CD4-positive, alpha-beta T cell (primary cell): ENCODE measurements at regions not wholly inside any gene's neighbourhood (a gene's known extent, or its start where the extent isn't known, plus 50 kb on each side); places are given as distances from the start of the nearest gene placed in this dataset.

ENCODE experiments used
- ATAC-seq: fragments of 200-7000 bp; cut with Tn5 transposase; one replicate; pipeline ENCODE4 v1.10.0; 2022; ENCODE audit warnings: mild to moderate bottlenecking; ENCODE audit not compliant: poor library complexity
- CTCF ChIA-PET: fragments of 350-600 bp; sonication (Branson Sonifier 250); formaldehyde crosslinking; loops from one replicate; lab custom pipeline; 2021; ENCODE audit warnings: antibody characterized with exemption, inconsistent platforms; lab: Charles Lee
- POLR2A ChIA-PET: fragments of 350-600 bp; sonication (Branson Sonifier 250); formaldehyde crosslinking; loops from one replicate; lab custom pipeline; 2021; ENCODE audit warnings: antibody characterized with exemption, inconsistent platforms; lab: Charles Lee
- DNase-seq, 14 experiments: peaks; one replicate each; pipeline ENCODE4 v3.0.0-alpha.2; 2013 to 2020; ENCODE audit warnings: mixed read lengths in 2 of 14
- H3K27ac ChIP-seq, 2 donors: one replicate each; pipeline versions ENCODE4 v1.5.1 to v1.7.0; 2013; ENCODE audit warnings: low read length in 2 of 2, low read depth in 1 of 2, mild to moderate bottlenecking in 1 of 2
- H3K27me3 ChIP-seq, 2 experiments: 1 replicate in 1 of 2; 2 replicates in 1 of 2; pipeline versions ENCODE4 v1.6.1 to v1.7.0; 2013; ENCODE audit warnings: low read length in 2 of 2, control low read depth in 1 of 2, mild to moderate bottlenecking in 1 of 2, moderate library complexity in 1 of 2; ENCODE audit not compliant: insufficient read depth in 2 of 2, control insufficient read depth in 1 of 2
- H3K36me3 ChIP-seq: one replicate; pipeline ENCODE4 v1.6.1; 2013; ENCODE audit warnings: low read length, control low read depth; ENCODE audit not compliant: insufficient read depth
- H3K4me1 ChIP-seq: one replicate; pipeline ENCODE4 v1.6.1; 2013; ENCODE audit warnings: low read length, control low read depth; ENCODE audit not compliant: insufficient read depth
- H3K4me3 ChIP-seq: one replicate; pipeline ENCODE4 v1.5.1; 2013; ENCODE audit warnings: mild to moderate bottlenecking, low read length, moderate library complexity
- H3K9me3 ChIP-seq, 2 experiments: 1 replicate in 1 of 2; 2 replicates in 1 of 2; pipeline versions ENCODE4 v1.6.1 to v1.7.0; 2013; ENCODE audit warnings: low read length in 2 of 2, mild to moderate bottlenecking in 2 of 2, control low read depth in 1 of 2, moderate library complexity in 1 of 2; ENCODE audit not compliant: control insufficient read depth in 1 of 2, insufficient read depth in 1 of 2
- H3K27ac Mint-ChIP-seq: one replicate; pipeline ENCODE4 v1.8.0; 2020; ENCODE audit warnings: mixed read lengths
- H3K27me3 Mint-ChIP-seq: one replicate; pipeline ENCODE4 v1.8.0; 2021; ENCODE audit warnings: mixed read lengths
- H3K36me3 Mint-ChIP-seq: one replicate; pipeline ENCODE4 v1.8.0; 2021; ENCODE audit warnings: low read depth, mixed read lengths
- H3K4me1 Mint-ChIP-seq: one replicate; pipeline ENCODE4 v1.8.0; 2021; ENCODE audit warnings: low read depth, mixed read lengths
- H3K4me3 Mint-ChIP-seq: one replicate; pipeline ENCODE4 v1.8.0; 2020; ENCODE audit warnings: mild to moderate bottlenecking, mixed read lengths
- H3K9me3 Mint-ChIP-seq: one replicate; pipeline ENCODE4 v1.8.0; 2020; ENCODE audit warnings: mixed read lengths
- CTCF ChIP-seq: fragments of 200-600 bp; IDR thresholded peaks from one replicate; pipeline ENCODE4 v1.8.0; 2022; ENCODE audit warnings: antibody characterized with exemption, mild to moderate bottlenecking
- intact Hi-C, 2 experiments: fragments of 100-400 bp; cut with DNase I in 1 of 2; cut with micrococcal nuclease in 1 of 2; formaldehyde crosslinking; loops; one replicate each; pipeline versions ENCODE4 v1.15.1 to v1.9.0; 2023 to 2025; cut with DNase I, micrococcal nuclease

- TF ChIP-seq CTCF: no peak
- H3K27me3 Mint-ChIP-seq: no peaks in the 10 kb centered on the region
- CTCF ChIA-PET: no interaction called here
- H3K9me3 Mint-ChIP-seq: no peaks in the 10 kb centered on the region
- H3K4me3 Mint-ChIP-seq: no peak overlapping the region
- Histone ChIP-seq H3K27ac (no peak overlapping the region), H3K9me3 (no peaks in the 10 kb centered on the region), H3K4me3 (no peak overlapping the region), H3K27me3 (no peaks in the 10 kb centered on the region), H3K36me3 (no peaks in the 10 kb centered on the region), H3K4me1 (no peaks in the 10 kb centered on the region)
- ATAC-seq (no peak), DNase-seq (no peak)
- no peaks in the 10 kb centered on the region for H3K4me1 Mint-ChIP-seq
- no peak overlapping the region for H3K27ac Mint-ChIP-seq
- intact Hi-C loops: no loop called here
- POLR2A ChIA-PET: no interaction called here
- H3K36me3 Mint-ChIP-seq: no peaks in the 10 kb centered on the region
Measured at GRCh38 chr13:44218501-44219240, 155.0 kb upstream of the SERP2 start.

- no peaks in the 10 kb centered on the region for H3K9me3 Mint-ChIP-seq
- Histone ChIP-seq H3K36me3 (no peaks in the 10 kb centered on the region), H3K27ac (no peak overlapping the region), H3K27me3 (no peaks in the 10 kb centered on the region), H3K9me3 (no peaks in the 10 kb centered on the region), H3K4me3 (no peak overlapping the region), H3K4me1 (no peaks in the 10 kb centered on the region)
- H3K4me1 Mint-ChIP-seq: no peaks in the 10 kb centered on the region
- ChIA-PET POLR2A (no interaction called here), CTCF (no interaction called here)
- TF ChIP-seq CTCF: no peak
- no peak overlapping the region for H3K27ac Mint-ChIP-seq
- no peaks in the 10 kb centered on the region for H3K27me3 Mint-ChIP-seq
- intact Hi-C loops: no loop called here
- H3K4me3 Mint-ChIP-seq: no peak overlapping the region
- ATAC-seq: no peak
- no peaks in the 10 kb centered on the region for H3K36me3 Mint-ChIP-seq
- DNase-seq: no peak
Measured at GRCh38 chr13:44219577-44220548, 153.8 kb upstream of the SERP2 start.

- ChIA-PET POLR2A (no interaction called here), CTCF (no interaction called here)
- no peaks in the 10 kb centered on the region for H3K4me1 Mint-ChIP-seq
- intact Hi-C loops: no loop called here
- DNase-seq: no peak
- no peak for ATAC-seq
- H3K36me3 ChIP-seq: no peaks in the 10 kb centered on the region
- no peak overlapping the region for H3K4me3 Mint-ChIP-seq
- TF ChIP-seq CTCF: no peak
- H3K27me3 Mint-ChIP-seq: no peaks in the 10 kb centered on the region
- no peaks in the 10 kb centered on the region for H3K4me1 ChIP-seq
- no peaks in the 10 kb centered on the region for H3K9me3 ChIP-seq
- H3K27ac ChIP-seq: no peak overlapping the region
- no peaks in the 10 kb centered on the region for H3K27me3 ChIP-seq
- H3K4me3 ChIP-seq: no peak overlapping the region
- no peaks in the 10 kb centered on the region for H3K9me3 Mint-ChIP-seq
- H3K27ac Mint-ChIP-seq: no peak overlapping the region
- H3K36me3 Mint-ChIP-seq: no peaks in the 10 kb centered on the region
Measured at GRCh38 chr13:44220948-44221347, 152.7 kb upstream of the SERP2 start.
